Stimulated activated CD4-positive, alpha-beta T cell treated with anti-CD3 and anti-CD28 coated beads, Interleukin-2, amount 100 ng/mL, for 48 hours (primary cell): ENCODE measurements at regions not wholly inside any gene's neighbourhood (a gene's known extent, or its start where the extent isn't known, plus 50 kb on each side); places are given as distances from the start of the nearest gene placed in this dataset.

ENCODE experiments used
- DNase-seq, 2 donors: peaks; one replicate each; pipeline ENCODE4 v3.0.0-alpha.2; 2020

DNA sequence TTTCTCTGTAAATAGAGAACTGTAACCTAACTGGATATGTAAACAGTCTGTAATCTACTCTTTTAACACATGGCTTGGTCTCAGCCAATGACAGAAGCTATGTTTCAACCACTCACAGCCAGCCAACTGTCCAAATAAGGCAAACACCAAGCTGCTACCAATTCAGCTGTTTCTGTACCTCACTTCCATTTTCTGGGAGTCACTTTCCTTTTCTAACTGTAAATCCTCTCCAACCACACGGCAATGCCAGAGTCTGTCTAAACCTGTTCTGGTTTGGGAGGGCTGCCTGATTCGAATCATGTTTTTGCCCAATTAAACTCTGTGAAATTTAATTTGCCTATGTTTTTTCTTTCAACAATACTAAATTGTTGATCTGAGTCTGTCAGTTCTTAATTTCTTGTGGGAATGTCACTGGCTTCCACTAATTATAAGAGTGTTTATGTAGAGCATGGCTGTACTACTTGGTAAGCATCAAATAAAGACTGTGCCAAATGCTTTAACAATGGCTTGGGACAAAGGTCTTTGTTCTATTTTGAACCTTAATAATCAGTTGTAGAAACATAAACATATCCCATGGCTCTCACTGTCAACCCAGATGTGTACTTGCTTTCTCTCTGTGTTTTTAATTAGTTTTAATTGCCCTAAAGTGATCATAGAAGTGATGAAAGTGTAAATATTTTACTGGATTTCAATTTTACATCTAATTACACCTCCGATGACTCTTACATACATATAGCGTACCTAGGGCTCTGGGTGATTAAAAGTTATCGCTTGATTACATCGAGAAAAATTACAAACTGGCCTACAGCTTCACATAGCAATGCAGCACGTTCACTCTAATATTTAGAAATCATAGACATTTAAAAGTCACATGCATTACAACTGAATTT, 1144.6 kb upstream of the TMPRSS15 start:
- DNase-seq, result no peak

GRCh38 chr21:19553919-19554615, 1150.5 kb upstream of the TMPRSS15 start:
- DNase-seq, result no peak

DNA sequence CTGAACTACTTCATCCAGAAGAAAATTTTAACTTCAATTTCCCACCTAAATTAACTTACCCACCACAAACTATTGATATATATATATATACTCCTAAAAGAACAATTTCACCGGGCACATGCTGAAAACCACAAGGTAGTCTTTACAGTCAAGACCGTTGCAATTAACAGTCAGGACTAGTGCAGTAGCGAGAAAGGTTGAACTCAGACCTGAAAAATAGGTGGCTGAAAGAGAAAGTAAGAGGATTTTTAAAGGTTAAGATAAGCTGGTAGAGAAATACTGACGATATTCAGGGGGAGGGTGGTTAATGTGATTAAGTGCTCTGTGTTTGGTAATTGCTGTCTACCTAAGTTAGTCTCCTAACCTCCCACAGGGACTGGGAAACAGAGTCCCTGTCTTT, 1153.5 kb upstream of the TMPRSS15 start:
- no peak for DNase-seq

- no peak for DNase-seq
These were observed 1153.9 kb upstream of the TMPRSS15 start for GRCh38 chr21:19557488-19557887.

- no peak for DNase-seq
These were observed 1162.0 kb upstream of the TMPRSS15 start for GRCh38 chr21:19565587-19565986.

- DNase-seq, result no peak
These were observed 1163.4 kb upstream of the TMPRSS15 start for GRCh38 chr21:19566975-19567374.

GRCh38 chr21:19577381-19577780, 1173.8 kb upstream of the TMPRSS15 start:
- no peak for DNase-seq

- DNase-seq, result no peak
These were observed 1186.5 kb upstream of the TMPRSS15 start for GRCh38 chr21:19590044-19590443.

DNA sequence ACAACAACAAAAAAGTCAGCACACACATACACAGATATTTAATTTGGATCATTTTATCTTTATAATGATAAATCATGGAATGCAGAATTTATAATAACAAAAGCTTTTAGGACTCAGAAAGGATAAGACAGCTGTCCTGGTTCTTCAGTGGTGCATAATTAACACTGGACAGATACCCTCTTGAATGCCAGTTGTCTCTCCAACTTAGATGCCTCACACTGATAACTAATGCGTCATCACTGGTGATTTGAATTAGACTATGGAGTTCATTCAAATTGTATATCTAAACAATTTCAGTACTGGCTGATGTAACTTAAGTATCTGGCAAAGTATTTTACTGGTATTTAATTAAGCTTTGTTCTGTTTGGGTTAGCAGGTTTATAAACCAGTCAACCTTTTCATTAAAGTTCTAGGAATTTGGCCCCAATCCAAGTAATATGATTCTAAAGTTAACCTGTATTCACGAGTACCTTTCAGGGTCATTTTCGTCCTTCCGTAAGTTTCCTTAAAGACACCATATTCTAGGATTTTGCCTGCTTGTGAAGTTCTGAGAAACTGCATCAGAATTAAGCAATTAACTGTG, 1199.5 kb upstream of the TMPRSS15 start:
- DNase-seq, result no peak

- DNase-seq, result no peak
These were observed 1204.6 kb upstream of the TMPRSS15 start for GRCh38 chr21:19608101-19608621.

GRCh38 chr21:19609611-19610010, 1206.0 kb upstream of the TMPRSS15 start:
- DNase-seq, result no peak

DNA sequence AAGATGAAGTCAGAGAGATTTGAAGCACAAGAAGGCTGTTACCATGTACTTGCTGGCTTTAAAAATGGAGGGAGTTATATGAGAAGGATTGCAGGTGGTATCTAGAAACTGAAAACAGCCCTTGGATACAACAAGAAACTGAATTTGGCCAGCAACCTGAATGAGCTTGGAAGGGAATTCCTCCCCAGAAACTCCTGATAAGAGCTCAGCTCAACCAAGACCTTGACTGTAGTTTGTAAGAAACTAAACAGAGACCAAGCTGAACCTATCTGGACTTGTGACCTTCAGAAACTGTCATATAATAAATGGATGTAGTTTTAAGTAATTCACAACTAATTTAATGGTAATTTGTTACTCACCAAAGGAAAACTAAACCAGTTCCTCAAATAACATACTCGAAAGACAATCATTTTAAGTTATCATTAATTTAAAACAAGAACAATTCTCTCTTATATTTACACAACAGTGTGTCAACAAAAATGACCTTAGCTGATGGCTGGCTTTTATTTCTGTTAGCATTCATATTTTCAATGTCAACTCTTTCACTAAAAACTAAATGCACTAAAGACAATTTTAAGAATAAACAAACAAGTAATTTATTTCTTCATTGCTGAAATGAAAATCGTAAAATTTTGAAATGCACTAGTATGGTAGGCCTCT, 1218.4 kb upstream of the TMPRSS15 start:
- DNase-seq, result no peak

DNA sequence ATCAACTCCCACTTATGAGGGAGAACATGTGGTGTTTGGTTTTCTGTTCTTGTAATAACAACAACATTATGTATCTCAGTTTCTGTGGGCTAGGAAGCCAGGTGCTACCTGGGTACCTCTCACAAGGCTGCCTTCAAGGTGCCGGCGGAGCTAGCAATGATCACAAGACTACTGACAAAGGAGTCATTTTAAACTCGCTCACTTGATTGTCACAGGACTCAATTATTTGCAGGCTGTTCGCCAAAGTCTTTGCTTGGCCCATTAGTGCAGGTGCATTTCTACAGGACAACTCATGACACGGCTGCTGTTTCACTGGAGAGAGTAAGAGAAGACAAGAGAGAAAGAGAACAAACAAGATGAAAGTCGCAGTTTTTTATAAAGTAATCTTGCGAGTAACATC, 1237.4 kb upstream of the TMPRSS15 start:
- no peak for DNase-seq

GRCh38 chr21:19648391-19648790, 1244.8 kb upstream of the TMPRSS15 start:
- DNase-seq, result no peak

DNA sequence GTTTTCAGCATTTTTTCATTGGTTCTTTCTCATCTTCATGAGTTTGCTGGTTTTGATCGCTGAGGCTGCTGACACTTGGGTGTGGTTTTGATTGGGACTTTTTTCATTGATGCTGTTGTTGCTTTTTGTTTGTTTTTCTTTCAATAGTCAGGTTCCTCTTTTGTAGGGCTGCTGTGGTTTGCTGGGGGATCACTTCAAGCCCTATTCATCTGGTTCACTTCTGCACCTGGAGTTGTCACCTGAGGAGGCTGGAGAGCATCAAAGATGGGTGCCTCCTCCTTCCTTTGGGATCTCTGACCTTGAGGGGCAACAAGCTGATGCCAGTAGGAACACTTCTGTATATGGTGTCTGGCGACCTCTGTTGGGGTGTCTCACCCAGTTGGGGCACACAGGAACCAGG, 1279.9 kb upstream of the TMPRSS15 start:
- DNase-seq, result no peak

DNA sequence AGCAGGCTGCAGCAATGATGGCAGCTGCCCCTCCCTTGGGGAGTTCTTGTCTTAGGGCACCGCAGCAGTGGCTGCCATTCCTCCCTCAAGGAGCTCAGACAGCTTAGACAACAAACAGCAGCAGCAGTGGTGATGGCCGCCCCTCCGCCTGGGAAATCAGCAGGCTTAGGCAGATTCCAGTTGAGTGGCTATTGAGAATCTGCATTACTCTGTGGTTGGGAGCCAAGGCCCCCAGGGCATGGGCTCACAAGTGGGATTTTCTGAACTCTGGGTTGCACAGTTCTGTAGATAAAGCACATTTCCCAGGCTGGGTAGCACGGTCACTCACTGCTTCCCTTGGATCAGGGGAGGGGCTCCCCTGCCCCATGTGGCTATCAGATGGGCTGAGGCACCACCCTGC, 1280.7 kb upstream of the TMPRSS15 start:
- no peak for DNase-seq

DNA sequence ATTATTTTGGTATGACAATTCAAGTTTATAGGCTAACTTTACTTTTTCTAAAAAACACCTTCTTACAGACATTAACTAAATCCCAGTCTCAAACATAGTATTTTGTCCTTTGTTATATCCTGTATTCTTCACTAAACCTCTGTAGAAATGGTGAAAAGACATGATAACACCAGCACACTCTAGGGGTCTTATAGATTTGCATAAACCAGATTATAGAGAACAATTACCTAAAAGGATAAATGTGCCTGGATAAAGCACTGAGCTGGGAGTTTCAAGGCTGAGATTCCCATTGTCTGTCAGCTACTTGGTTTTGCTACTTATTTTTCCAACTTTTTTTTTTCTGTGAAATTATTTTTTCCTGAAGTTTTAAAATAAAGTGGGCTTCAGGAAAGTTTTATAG, 1288.6 kb upstream of the TMPRSS15 start:
- no peak for DNase-seq

GRCh38 chr21:19695796-19696195, 1292.2 kb upstream of the TMPRSS15 start:
- DNase-seq, result no peak

DNA sequence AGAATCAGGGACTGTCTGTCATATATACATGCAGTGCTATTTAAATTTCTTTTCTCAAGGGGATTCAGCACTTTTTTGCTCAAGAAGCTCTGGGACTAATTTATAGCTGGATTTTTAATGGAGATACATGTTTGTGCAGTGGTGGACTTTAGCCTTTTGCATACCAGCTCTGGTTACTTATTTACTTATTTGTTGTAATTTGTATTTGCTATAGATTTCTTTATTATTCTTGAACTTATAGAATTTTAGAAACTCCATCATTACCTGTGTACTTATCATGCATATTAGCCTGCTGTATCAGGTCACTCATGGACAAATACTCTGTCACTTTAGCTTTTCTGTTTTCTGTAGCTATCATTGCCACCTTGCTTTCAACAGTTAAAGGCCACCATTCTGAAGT, 1296.9 kb upstream of the TMPRSS15 start:
- DNase-seq, result no peak

- DNase-seq, result no peak
These were observed 1295.5 kb upstream of the NCAM2 start for GRCh38 chr21:19702726-19703125.

GRCh38 chr21:19704832-19705231, 1293.4 kb upstream of the NCAM2 start:
- DNase-seq, result no peak

- DNase-seq, result no peak
These were observed 1285.8 kb upstream of the NCAM2 start for GRCh38 chr21:19712441-19712840.

GRCh38 chr21:19713313-19713712, 1284.9 kb upstream of the NCAM2 start:
- DNase-seq, result no peak
